NOMO-1 treated with dmso at 0.1 percent for 144 hours (cell line): ENCODE measurements at regions not wholly inside any gene's neighbourhood (a gene's known extent, or its start where the extent isn't known, plus 50 kb on each side); places are given as distances from the start of the nearest gene placed in this dataset.

Experiments
- DNase-seq: peaks from one replicate; lab custom pipeline; 2025; ENCODE audit not compliant: unreplicated experiment; lab: John Stamatoyannopoulos, UW

DNA sequence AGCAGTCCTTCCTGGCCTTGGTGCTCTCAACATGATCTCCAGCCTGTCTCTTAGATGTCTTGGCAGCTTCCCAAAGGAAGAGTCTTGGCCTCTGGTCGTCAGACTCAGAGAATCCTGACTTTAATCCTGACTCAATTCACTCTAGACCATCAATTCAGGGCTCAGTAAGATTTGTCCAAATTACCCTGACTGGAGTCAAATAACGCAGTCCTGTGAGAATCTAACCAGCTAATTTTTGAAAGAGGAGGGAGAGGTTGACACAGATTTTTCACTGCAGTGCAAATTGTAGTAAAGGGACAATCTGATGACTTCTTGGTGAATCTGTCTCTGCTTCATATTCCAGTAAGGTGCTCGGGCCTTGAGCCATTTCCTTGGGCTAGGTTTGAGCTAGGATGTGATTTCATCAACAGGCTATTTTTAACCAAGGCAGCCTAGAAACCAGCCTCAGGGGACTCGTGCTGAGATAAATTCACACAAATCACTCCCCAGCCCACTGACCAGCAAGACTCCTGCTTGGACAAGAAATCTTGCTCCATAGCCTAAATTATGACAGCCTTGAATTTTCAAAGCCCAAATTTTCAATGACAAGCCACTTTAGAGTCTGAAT lies 257.4 kb downstream of the ENC1 start:
- no peak for DNase-seq

DNA sequence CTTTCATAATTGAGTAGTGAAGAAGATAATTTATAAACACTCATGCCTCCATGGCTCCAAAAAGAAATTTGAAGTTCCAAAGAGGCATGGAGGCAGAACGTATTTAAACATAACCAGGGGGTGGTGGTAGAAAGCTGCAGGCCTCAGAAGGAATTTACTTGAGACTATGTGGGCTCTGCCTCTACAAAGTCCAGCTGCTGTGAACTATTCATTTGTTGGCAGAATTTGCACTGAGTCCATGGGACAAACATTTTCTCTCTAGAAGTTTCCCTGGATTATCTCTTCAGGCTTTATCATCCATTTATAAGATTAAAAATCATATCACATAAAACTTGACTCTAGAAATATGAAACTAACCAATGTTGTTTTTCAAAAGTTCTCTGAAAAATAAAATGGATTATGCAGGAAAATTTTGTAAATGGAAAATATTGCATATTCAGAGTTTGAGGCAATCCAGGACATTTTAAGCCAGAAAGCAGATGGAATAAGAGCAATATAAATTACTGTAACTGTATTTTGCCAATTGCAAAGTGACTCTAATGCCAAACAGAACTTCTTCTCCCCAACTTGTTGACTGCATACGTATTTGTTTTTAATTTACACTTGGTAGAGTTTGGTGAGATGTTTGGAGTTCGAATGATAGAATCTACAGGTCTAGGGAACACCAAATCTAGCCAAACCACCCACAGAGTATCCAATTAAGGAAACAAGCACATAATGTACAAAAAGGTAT lies 258.2 kb downstream of the ENC1 start:
- DNase-seq: no peak

GRCh38 chr5:74380193-74380592 lies 260.3 kb downstream of the ENC1 start:
- DNase-seq: no peak

GRCh38 chr5:74378464-74378863 lies 262.1 kb downstream of the ENC1 start:
- DNase-seq: no peak

GRCh38 chr5:74376187-74376586 lies 264.3 kb downstream of the ENC1 start:
- DNase-seq: no peak

- no peak for DNase-seq
Measured at GRCh38 chr5:74375271-74375670, 265.3 kb downstream of the ENC1 start.

GRCh38 chr5:74374656-74375055 lies 265.9 kb downstream of the ENC1 start:
- DNase-seq: no peak

- DNase-seq: no peak
Measured at GRCh38 chr5:74373076-74373475, 267.5 kb downstream of the ENC1 start.

DNA sequence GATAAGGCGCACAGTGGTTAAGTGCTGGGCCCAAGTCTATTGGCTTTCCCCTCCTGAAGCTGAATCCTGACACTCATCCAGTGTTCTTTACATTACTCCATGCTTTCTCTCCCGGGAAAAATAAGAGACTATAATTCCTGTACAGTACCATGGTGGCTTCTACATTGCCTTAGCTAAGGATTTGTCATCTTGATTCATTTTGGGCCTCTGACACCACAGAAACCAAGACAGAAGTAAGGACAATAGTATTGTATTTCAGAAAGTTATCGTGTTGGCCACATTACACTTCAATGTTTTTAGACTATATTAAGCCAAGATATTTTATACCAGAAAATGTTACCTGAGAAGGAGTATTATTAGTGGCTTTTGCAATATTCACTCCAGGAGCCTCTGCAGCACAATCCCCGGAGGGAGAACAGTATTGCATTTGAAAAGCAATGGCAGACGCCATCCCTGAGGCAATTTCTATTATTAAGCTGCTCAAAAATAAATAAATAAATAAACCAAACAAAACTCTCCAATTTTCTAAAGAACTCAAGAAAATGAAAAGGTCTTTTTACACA lies 267.9 kb downstream of the ENC1 start:
- DNase-seq: no peak

GRCh38 chr5:74372051-74372450 lies 268.5 kb downstream of the ENC1 start:
- DNase-seq: no peak

- DNase-seq: no peak
Measured at GRCh38 chr5:74371621-74372020, 268.9 kb downstream of the ENC1 start.

DNA sequence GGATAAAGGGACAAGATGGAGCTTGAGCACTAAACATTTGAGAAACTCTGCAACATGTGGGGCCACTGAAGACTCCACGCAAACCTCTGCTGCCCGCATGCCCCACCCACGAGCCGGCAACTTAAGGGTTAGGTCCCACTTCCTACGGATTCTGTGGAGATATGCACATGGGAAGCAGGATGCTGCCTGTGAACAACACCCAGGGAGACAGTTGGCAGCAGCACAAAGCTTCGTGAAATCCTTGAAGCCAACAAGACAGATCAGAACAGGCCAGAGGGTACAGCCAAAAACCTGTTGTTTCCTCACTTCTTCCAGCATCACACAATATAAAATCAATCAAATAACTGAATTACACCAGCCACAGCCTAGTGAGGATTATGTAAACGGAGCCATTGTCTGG lies 270.4 kb downstream of the ENC1 start:
- no peak for DNase-seq

- DNase-seq: no peak
Measured at GRCh38 chr5:74369173-74369572, 271.4 kb downstream of the ENC1 start.

DNA sequence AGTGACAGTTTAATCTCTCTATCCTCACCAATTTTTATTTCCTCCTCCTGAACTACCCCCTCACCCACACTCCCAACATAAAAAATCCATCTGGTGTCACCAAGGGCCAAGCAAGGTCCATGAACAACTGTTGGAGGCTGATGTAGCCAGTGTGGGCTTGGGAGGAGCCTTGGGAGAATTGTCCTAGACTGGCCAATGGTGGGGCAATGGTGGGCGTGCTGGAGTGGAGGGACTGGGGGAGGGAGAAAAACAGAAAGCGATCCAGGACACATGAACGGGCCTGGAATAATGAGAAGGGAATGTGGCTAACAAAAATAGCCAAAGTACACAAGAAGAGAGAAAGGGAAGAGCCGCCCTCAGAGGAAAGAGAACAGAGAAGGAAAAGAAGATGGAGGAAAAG lies 272.6 kb downstream of the ENC1 start:
- DNase-seq: no peak

GRCh38 chr5:74367241-74367733 lies 273.2 kb downstream of the ENC1 start:
- DNase-seq: no peak

DNA sequence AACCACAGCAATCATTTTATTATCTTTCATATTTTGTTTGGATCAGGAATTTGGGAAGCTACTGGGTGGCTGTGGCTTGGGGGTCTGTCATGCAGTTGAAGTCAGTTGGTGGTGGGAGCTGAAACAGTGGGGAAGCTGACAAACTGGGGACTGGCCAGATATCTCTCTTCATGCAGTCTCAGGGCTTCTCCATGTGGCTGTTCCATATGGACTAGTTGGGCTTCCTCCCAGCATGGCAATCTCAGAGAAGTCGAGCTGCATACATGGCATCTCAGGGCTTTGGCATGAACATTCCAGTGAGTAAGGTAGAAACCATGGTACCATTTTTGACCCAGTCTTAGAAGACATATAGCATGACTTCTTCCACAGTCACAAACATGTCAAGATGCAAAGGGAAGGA lies 274.8 kb downstream of the ENC1 start:
- DNase-seq: no peak

- no peak for DNase-seq
Measured at GRCh38 chr5:74364507-74364906, 276.0 kb downstream of the ENC1 start.

- no peak for DNase-seq
Measured at GRCh38 chr5:74363603-74364205, 276.8 kb downstream of the ENC1 start.

- DNase-seq: no peak
Measured at GRCh38 chr5:74361406-74362358, 278.8 kb downstream of the ENC1 start.

DNA sequence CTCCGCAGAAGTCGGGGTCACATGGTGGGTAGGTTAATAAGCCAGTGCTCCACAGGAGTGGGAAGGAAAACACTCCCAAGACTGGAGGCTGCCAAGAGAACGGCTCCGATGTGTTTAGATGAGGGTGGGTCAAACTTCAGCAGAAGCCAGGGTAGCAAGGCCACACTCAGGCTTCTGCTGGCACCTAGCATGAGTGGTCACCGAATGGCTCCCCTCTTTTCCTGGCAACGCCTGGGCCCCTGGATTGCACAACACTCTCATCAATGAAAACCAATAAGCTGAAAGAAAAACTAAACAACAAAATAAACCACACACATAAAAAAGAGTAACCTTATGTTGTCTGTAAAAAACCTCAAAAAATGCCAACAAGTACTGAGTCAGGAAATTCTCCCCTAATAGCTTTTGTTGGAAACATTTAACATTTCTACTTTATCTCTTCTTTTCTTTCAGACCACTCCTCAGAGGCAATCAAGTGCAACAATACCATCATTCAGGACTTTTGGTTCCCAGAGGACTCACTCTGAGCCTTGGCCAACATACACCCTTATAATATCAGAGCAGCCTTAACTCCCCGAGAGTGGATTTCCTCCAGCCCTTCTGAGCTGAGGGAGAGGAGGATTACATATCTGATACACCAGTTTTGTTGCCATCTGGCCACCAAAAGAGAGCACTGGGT lies 279.9 kb downstream of the ENC1 start:
- DNase-seq: no peak
